GM18519 (cell line): ENCODE measurements at regions not wholly inside any gene's neighbourhood (a gene's known extent, or its start where the extent isn't known, plus 50 kb on each side); places are given as distances from the start of the nearest gene placed in this dataset.

Experiments used
- ATAC-seq: cut with Tn5 transposase; IDR thresholded peaks from one replicate; pipeline ENCODE4 v1.9.1; 2021; ENCODE audit warnings: mild to moderate bottlenecking, moderate library complexity; ENCODE audit not compliant: unreplicated experiment, low FRiP score

- ATAC-seq = peak; percentile 43
These were observed 60.9 kb upstream of the PIP5K1B start for GRCh38 chr9:68643901-68644809.

GRCh38 chr9:68644831-68645230 lies 60.2 kb upstream of the PIP5K1B start:
- ATAC-seq = no peak

- ATAC-seq = no peak
These were observed 56.9 kb upstream of the PIP5K1B start for GRCh38 chr9:68648164-68648563.

GRCh38 chr9:68648971-68649370 lies 56.1 kb upstream of the PIP5K1B start:
- ATAC-seq = no peak

GRCh38 chr9:68651280-68651893 lies 53.7 kb upstream of the PIP5K1B start:
- ATAC-seq = no peak

- ATAC-seq = peak; percentile 61
These were observed 51.9 kb upstream of the PIP5K1B start for GRCh38 chr9:68653141-68653595.

- ATAC-seq = no peak
These were observed 51.0 kb upstream of the PIP5K1B start for GRCh38 chr9:68654075-68654474.
